ENCODE measurements at regions not wholly inside any gene's neighbourhood (a gene's known extent, or its start where the extent isn't known, plus 50 kb on each side); places are given as distances from the start of the nearest gene placed in this dataset.

GRCh38 chr20:4563031-4563430, 123.2 kb upstream of the PRNP start:
- peaks cover 0 to 5% (median 0%) of the 10 kb centered on the region in 3 donors for H3K9me3 ChIP-seq
- ATAC-seq (no peak), DNase-seq (no peak)
- H3K27me3 ChIP-seq = no peaks in the 10 kb centered on the region
- H3K27ac ChIP-seq = no peak overlapping the region
- no peak for TF ChIP-seq POLR2A (IDR thresholded peaks at IDR 0.05)
- TF ChIP-seq, protein P1, sequence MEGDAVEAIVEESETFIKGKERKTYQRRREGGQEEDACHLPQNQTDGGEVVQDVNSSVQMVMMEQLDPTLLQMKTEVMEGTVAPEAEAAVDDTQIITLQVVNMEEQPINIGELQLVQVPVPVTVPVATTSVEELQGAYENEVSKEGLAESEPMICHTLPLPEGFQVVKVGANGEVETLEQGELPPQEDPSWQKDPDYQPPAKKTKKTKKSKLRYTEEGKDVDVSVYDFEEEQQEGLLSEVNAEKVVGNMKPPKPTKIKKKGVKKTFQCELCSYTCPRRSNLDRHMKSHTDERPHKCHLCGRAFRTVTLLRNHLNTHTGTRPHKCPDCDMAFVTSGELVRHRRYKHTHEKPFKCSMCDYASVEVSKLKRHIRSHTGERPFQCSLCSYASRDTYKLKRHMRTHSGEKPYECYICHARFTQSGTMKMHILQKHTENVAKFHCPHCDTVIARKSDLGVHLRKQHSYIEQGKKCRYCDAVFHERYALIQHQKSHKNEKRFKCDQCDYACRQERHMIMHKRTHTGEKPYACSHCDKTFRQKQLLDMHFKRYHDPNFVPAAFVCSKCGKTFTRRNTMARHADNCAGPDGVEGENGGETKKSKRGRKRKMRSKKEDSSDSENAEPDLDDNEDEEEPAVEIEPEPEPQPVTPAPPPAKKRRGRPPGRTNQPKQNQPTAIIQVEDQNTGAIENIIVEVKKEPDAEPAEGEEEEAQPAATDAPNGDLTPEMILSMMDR (IDR thresholded peaks at IDR 0.05 in 4 of 5, conservative IDR thresholded peaks at IDR 0.05 in 1 of 5) = no peak
- intact Hi-C loops (cut with DNase I; ENCODE audit: low total_unique reads) (no loop called here), in situ Hi-C loops (cut with MboI; ENCODE audit: low sequenced_read_pairs in 4 of 4) (no loop called here)
- no peaks in the 10 kb centered on the region for H3K4me1 ChIP-seq
- no peaks in the 10 kb centered on the region for H3K36me3 ChIP-seq
- no peak overlapping the region for H3K4me3 ChIP-seq

DNA sequence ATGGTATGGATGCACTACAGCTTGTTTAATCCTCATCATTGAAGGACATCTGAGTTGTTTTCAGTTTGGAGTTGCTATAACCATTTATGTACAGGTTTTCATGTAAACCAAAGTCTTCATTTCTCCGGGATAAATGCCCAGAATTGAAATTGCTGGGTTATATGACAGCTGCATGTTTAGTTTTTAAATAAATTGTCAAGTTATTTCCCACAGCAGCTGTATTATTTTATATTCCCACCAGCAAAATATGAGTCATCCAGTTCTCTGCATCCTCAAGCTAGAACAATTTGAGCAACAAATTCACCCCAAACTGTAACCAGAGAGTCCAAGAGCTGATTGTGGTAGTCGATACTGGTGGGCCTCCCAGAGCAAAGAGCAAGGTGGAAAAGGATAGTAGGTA, 125.6 kb upstream of the PRNP start:
- intact Hi-C loops (cut with DNase I; ENCODE audit: low total_unique reads) = no loop called here
- in situ Hi-C loops (cut with MboI; ENCODE audit: low sequenced_read_pairs in 4 of 4) = no loop called here
- no peak for DNase-seq
- H3K4me3 ChIP-seq = no peak overlapping the region
- H3K27ac ChIP-seq = no peak overlapping the region
- no peaks in the 10 kb centered on the region for H3K4me1 ChIP-seq
- TF ChIP-seq POLR2A (IDR thresholded peaks at IDR 0.05) = no peak
- TF ChIP-seq, protein P1 (IDR thresholded peaks at IDR 0.05 in 4 of 5, conservative IDR thresholded peaks at IDR 0.05 in 1 of 5) = no peak
- H3K36me3 ChIP-seq = no peaks in the 10 kb centered on the region
- no peak for ATAC-seq
- H3K27me3 ChIP-seq = no peaks in the 10 kb centered on the region
- peaks cover 0 to 5% (median 0%) of the 10 kb centered on the region in 3 donors for H3K9me3 ChIP-seq

DNA sequence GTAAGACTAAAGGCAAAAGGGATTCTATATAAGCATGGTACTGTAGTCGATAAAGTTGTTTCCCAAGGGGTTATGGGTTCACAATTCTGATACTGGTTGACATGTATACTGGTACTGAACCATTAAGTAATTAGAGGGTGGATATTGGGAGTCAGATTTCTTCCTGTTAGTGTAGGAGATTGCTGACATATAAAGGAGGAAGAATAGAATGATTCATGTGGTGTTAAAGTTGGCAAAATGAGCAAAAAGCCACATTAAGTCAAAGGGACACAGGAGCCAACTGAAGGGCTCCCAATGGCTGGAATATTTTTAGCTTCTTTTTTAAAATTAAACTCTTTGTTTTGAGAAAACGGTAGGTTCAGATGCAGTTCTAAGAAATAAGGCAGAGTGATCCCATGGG, 126.3 kb upstream of the PRNP start:
- no peak overlapping the region for H3K27ac ChIP-seq
- H3K27me3 ChIP-seq = no peaks in the 10 kb centered on the region
- DNase-seq = no peak
- intact Hi-C loops (cut with DNase I; ENCODE audit: low total_unique reads) = no loop called here
- no peak overlapping the region for H3K4me3 ChIP-seq
- no peaks in the 10 kb centered on the region for H3K4me1 ChIP-seq
- no peak for ATAC-seq
- no peak for TF ChIP-seq POLR2A (IDR thresholded peaks at IDR 0.05)
- TF ChIP-seq, protein P1 (IDR thresholded peaks at IDR 0.05 in 4 of 5, conservative IDR thresholded peaks at IDR 0.05 in 1 of 5) = no peak
- H3K36me3 ChIP-seq = no peaks in the 10 kb centered on the region
- H3K9me3 ChIP-seq = peaks cover 0 to 5% (median 0%) of the 10 kb centered on the region in 3 donors
- in situ Hi-C loops (cut with MboI; ENCODE audit: low sequenced_read_pairs in 4 of 4) = no loop called here

DNA sequence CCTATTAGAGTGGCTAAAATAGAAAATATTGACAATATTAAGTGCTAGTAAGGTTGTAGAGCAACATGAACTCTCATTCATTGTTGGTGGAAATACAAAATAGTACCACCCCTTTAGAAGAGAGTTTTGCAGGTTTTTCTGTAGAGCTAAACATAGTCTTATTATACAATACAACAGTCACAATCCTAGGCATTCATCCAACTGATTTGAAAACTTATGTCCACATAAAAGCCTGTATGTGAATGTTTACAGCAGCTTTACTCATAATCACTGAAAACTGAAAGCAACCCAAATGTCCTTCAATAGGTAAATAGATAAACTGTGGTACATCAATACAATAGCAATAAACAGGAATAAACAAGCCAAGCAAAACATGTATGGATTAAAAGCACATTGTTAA, 127.2 kb upstream of the PRNP start:
- no peak overlapping the region for H3K4me3 ChIP-seq
- intact Hi-C loops (cut with DNase I; ENCODE audit: low total_unique reads) = no loop called here
- peaks cover 0 to 5% (median 0%) of the 10 kb centered on the region in 3 donors for H3K9me3 ChIP-seq
- H3K27me3 ChIP-seq = no peaks in the 10 kb centered on the region
- DNase-seq (no peak), ATAC-seq (no peak)
- in situ Hi-C loops (cut with MboI; ENCODE audit: low sequenced_read_pairs in 4 of 4) = no loop called here
- H3K36me3 ChIP-seq = no peaks in the 10 kb centered on the region
- no peaks in the 10 kb centered on the region for H3K4me1 ChIP-seq
- TF ChIP-seq, protein P1 (IDR thresholded peaks at IDR 0.05 in 4 of 5, conservative IDR thresholded peaks at IDR 0.05 in 1 of 5) = no peak
- TF ChIP-seq POLR2A (IDR thresholded peaks at IDR 0.05) = no peak
- no peak overlapping the region for H3K27ac ChIP-seq

- no peak for ATAC-seq
- in situ Hi-C loops (cut with MboI; ENCODE audit: low sequenced_read_pairs in 4 of 4) = no loop called here
- TF ChIP-seq, protein P1 (IDR thresholded peaks at IDR 0.05 in 4 of 5, conservative IDR thresholded peaks at IDR 0.05 in 1 of 5) = no peak
Measured at GRCh38 chr20:4556781-4557180, 129.5 kb upstream of the PRNP start.

More at GRCh38 chr20:4556781-4557180, 129.5 kb upstream of the PRNP start:
- no peaks in the 10 kb centered on the region for H3K4me1 ChIP-seq
- DNase-seq = no peak
- H3K27ac ChIP-seq = no peak overlapping the region
- H3K27me3 ChIP-seq = no peaks in the 10 kb centered on the region
- no peaks in the 10 kb centered on the region for H3K36me3 ChIP-seq
- H3K9me3 ChIP-seq = peaks cover 0 to 5% (median 0%) of the 10 kb centered on the region in 3 donors
- intact Hi-C loops (cut with DNase I; ENCODE audit: low total_unique reads) = no loop called here
- H3K4me3 ChIP-seq = no peak overlapping the region

All from gastrocnemius medialis (tissue), 4 donors.